WERI-Rb-1 (cell line): ENCODE measurements at regions not wholly inside any gene's neighbourhood (a gene's known extent, or its start where the extent isn't known, plus 50 kb on each side); places are given as distances from the start of the nearest gene placed in this dataset.
"Not testable (repeated sequence)": the region's sequence is repeated elsewhere in the genome, so short reads cannot be mapped to it uniquely, and the experiment has no call there.

ENCODE experiments used
- DNase-seq: peaks from one replicate; pipeline ENCODE4 v3.0.0-alpha.2; 2020
- H3K27ac ChIP-seq: fragments of 250-450 bp; sonication (Bioruptor Pico); 2 replicates; pipeline ENCODE4 v1.5.1; 2020; ENCODE audit warnings: mild to moderate bottlenecking, moderate library complexity
- H3K27me3 ChIP-seq: fragments of 250-450 bp; sonication (Bioruptor Pico); 2 replicates; pipeline ENCODE4 v1.5.1; 2021; ENCODE audit warnings: mild to moderate bottlenecking, low read depth, moderate library complexity; ENCODE audit not compliant: insufficient read depth, severe bottlenecking
- H3K36me3 ChIP-seq: fragments of 250-450 bp; sonication (Bioruptor Pico); 2 replicates; pipeline ENCODE4 v1.5.1; 2020; ENCODE audit warnings: mild to moderate bottlenecking, moderate library complexity
- H3K4me3 ChIP-seq: 2 replicates; pipeline ENCODE4 v1.5.1; 2011; ENCODE audit warnings: low read depth, mild to moderate bottlenecking, control low read depth, low read length
- H3K9me3 ChIP-seq: fragments of 250-450 bp; sonication (Bioruptor Pico); 2 replicates; pipeline ENCODE4 v1.5.1; 2021; ENCODE audit warnings: mild to moderate bottlenecking, moderate library complexity; ENCODE audit not compliant: severe bottlenecking
- CTCF ChIP-seq: IDR thresholded peaks from 2 replicates; pipeline ENCODE4 v1.5.1; 2011; ENCODE audit warnings: low read depth, mild to moderate bottlenecking, control low read depth, inconsistent platforms, low read length

- TF ChIP-seq CTCF, result no peak
- no peak overlapping the region for H3K4me3 ChIP-seq
These were observed 260.5 kb upstream of the ANXA10 start for GRCh38 chr4:167831855-167832254.

GRCh38 chr4:167838686-167839085, 253.7 kb upstream of the ANXA10 start:
- TF ChIP-seq CTCF, result no peak
- Histone ChIP-seq H3K9me3 (no peaks in the 10 kb centered on the region), H3K36me3 (no peaks in the 10 kb centered on the region), H3K4me3 (no peak overlapping the region), H3K27me3 (no peaks in the 10 kb centered on the region), H3K27ac (no peak overlapping the region)
- DNase-seq, result no peak

More at GRCh38 chr4:167831855-167832254, 260.5 kb upstream of the ANXA10 start:
- no peaks in the 10 kb centered on the region for H3K27me3 ChIP-seq
- no peaks in the 10 kb centered on the region for H3K9me3 ChIP-seq
- H3K27ac ChIP-seq, result no peak overlapping the region
- no peak for DNase-seq
- H3K36me3 ChIP-seq, result no peaks in the 10 kb centered on the region

GRCh38 chr4:167842487-167842886, 249.8 kb upstream of the ANXA10 start:
- Histone ChIP-seq H3K9me3 (no peaks in the 10 kb centered on the region), H3K36me3 (no peaks in the 10 kb centered on the region), H3K4me3 (no peak overlapping the region), H3K27ac (no peak overlapping the region), H3K27me3 (no peaks in the 10 kb centered on the region)
- DNase-seq, result no peak
- no peak for TF ChIP-seq CTCF

GRCh38 chr4:167854881-167855280, 237.5 kb upstream of the ANXA10 start:
- DNase-seq, result no peak
- Histone ChIP-seq H3K4me3 (no peak overlapping the region), H3K27me3 (no peaks in the 10 kb centered on the region), H3K9me3 (no peaks in the 10 kb centered on the region), H3K27ac (no peak overlapping the region), H3K36me3 (no peaks in the 10 kb centered on the region)
- no peak for TF ChIP-seq CTCF

- not testable (repeated sequence) for H3K27ac ChIP-seq, H3K27me3 ChIP-seq, H3K9me3 ChIP-seq, H3K36me3 ChIP-seq, DNase-seq, H3K4me3 ChIP-seq
These were observed 234.2 kb upstream of the ANXA10 start for GRCh38 chr4:167858127-167858526.

- Histone ChIP-seq H3K9me3 (no peaks in the 10 kb centered on the region), H3K4me3 (no peak overlapping the region), H3K27me3 (no peaks in the 10 kb centered on the region), H3K36me3 (no peaks in the 10 kb centered on the region), H3K27ac (no peak overlapping the region)
- no peak for DNase-seq
- no peak for TF ChIP-seq CTCF
These were observed 225.1 kb upstream of the ANXA10 start for GRCh38 chr4:167867191-167867590.
